Activated T-cell treated with anti-CD3 and anti-CD28 coated beads for 48 hours (primary cell): ENCODE measurements at regions not wholly inside any gene's neighbourhood (a gene's known extent, or its start where the extent isn't known, plus 50 kb on each side); places are given as distances from the start of the nearest gene placed in this dataset.
"Not testable (repeated sequence)": the region's sequence is repeated elsewhere in the genome, so short reads cannot be mapped to it uniquely, and the experiment has no call there.

Experiments used
- DNase-seq: peaks from one replicate; pipeline ENCODE4 v3.0.0-alpha.2; 2020; ENCODE audit warnings: low read depth

DNA sequence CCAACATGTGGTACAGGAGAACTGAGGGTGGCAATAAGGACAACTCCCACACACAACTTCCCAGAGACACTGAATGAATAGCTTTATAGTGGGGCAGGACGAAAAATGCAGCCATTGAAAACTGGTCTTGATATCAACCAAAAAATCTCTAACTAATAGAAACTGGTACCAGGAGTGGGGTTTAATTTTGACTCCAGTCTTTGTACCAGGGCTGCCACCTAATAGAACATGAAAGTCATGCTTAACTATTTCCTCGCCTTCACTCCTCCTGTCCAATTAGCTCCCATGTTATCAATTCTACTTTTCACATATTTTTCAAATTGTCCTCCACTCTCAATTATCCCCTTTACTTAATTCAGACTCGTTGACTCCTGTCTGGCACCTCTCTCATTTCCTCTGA lies 192.0 kb upstream of the ERCC4 start:
- no peak for DNase-seq

DNA sequence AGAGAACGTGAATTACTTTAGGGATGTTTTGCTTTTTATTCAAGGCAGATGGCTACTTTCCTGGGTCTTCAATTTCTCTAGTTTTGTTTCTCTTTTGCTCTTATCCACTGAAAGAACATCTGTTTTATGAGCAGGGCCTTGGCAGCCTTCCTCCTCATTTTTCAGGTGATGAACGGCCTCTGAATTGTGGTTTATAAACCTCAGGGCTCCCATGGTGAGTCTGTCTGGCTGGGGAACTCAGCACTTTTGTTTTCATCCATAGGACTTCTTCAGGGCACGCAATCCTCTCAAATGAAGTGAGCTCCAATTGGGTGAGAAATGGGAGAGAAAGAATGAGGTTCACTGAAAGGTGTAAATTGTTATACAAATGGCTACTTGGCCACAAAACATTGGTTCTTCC lies 186.4 kb upstream of the ERCC4 start:
- DNase-seq: no peak

DNA sequence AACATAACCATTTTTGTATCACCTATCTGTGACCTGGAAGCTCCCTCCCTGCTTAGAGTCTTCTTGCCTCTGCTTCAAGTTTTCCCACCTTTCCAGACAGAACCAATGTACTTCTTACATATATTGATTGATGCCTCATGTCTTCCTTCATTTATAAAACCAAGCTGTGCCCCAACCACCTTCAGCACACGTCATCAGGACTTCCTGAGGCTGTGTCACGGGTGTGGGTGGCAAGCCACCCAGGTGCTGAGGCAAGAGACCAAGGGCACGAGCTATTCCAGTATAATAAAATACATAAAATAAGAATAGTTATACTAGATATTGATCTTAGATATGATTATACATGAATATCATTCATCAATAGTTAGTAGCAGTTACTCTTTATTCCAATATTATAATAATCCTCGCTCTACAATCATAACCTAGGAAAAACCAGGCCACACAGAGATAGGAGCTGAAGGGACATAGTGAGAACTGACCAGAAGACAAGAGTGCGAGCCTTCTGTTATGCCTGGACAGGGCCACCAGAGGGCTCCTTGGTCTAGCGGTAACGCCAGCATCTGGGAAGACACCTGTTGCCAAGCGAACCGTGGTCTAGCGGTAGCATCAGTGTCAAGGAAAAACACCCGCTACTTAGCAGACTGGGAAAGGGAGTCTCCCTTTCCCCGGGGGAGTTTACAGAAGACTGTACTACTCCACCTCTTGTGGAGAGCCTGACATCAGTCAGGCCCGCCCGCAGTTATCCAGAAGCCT lies 180.2 kb upstream of the ERCC4 start:
- DNase-seq: not testable (repeated sequence)

DNA sequence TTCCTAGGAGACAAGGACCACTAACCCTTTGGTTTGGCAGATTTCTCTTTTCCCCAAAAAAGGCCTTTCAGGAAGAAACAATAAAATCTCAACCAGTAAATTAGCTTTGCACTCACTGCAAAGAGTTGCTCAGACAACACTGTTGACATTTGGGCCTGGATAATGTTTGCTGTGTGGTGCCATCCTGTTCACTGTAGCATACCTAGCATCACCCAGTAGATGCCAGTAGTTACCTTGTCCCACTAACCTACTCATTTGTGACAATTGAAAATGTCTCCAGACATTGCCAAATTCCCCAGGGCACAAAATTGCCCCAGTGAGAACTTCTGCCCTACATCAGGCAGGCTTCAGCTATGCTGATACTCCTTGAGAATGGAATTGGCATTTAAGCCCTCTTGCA lies 177.0 kb upstream of the ERCC4 start:
- DNase-seq: no peak

DNA sequence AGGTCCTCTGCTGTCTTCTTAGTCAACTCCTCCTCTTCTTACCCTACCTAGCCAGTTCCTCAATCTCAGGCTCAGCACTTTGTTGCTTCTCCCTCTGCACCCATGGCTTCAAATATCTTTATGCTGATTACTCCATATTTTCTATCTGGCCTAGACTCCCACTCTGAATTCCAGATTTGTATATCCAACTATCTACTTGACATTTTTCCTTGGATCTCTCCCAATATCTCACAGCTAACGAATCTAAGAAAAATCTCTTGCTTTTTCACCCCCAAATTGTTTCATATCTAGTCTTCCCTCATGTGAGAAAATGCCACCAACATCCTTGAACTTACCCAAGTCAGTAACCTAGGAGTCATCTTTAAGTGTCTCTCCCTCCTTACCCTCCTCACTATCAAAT lies 176.4 kb upstream of the ERCC4 start:
- no peak for DNase-seq

DNA sequence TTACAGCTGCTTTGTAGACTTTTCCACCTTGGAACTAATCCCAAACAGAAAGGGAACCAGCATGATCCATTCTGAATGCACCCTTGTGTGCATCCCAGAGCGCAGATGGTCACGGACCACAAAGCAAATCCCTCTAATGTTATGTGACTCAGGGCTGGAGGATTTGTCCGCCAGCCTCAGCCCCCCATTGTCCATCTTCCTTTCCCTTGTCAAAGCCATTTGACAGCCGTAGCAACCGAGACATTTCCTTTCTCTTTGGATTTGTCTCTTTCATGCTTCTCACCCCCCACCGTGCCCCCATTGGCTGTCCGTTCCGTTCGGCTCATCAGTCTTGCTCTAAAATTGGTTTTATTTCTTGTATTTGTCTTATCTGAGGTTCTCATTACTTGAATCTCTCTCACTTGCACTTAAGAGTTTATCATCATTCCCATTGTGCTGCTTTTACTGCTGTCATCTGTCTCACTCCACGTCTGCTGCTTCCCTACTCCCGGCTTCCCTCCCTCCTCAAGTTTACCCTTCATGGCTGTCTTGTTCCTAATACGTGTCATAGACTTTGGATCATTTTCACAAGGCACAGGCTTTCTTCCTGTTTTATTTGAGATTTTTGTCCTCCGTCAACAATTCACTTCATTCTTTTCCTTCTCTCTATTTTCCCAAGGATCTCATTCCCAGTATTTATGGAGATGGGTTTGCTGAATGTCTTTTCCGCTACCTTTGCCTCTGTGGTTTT lies 163.4 kb upstream of the ERCC4 start:
- DNase-seq: no peak

DNA sequence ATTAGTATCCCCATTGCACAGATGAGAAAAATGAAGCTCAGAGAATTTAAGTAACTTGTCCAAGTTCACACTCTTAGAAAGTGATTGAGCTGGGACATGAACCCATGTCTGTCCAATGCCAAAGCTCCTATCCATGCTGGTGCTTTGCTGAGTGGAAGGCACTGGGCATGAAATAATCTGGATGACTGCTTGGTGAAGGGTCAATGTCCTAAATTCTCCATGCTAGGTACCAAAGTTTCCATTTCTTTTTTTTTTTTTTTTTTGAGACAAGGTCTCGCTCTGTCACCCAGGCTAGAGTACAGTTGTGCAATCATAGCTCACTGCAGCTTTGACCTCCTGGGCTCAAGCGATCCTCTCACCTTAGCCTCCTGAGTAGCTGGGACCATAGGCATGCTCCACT lies 153.6 kb upstream of the ERCC4 start:
- no peak for DNase-seq

DNA sequence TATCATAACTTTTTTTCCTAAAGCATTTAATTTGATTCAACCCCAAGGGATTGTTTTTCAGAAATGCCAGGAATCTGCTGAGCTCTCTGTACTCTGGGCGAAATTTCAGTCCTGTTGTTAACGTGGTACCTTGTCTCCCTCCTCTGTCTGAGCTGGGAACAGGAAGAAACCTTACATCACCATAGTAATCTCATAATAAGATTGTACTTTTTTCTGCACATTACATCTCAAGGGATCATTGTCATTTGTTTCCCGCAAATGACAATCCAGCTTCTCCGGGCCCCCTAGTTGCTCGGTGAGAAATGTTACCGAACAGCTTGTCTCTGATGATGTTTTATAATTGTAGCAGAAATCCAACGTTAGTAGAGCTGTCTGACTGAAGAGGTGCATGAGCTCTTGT lies 152.7 kb upstream of the ERCC4 start:
- DNase-seq: no peak

DNA sequence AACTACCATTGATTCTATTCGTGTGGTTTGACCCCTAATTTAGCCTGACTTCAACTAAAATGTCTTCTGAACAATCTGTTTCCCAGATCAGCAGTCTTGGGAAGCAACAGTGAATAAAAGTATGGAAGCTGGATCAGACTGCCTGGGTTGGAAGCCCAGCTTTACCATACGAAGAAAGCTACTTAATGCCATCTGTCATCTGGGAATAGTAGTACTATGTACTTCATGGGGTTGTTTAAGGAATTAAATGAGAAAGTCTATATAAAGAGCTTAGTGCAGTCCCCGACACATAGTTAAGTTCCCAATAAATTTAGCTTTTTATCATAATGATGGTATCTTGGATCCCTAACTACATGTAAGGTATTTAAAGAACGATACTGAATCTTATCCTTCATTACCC lies 151.5 kb upstream of the ERCC4 start:
- no peak for DNase-seq

DNA sequence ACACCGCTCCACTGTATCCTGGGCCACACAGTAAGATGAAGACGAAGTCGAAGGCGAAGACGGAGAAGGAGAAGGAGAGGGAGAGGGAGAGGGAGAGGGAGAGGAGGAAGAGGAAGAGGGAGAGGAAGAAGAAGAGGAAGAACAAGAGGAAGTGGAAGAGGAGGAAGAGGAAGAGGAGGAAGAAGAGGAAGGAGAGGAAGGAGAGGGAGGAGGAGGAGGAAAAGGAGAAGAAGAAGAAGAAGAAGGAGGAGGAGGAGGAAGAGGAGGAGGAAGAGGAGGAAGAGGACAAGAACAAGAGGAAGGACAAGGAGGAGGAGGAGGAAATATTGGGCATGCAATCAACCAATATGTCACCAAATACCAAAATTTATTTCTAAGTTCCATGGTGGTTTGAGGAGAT lies 149.5 kb upstream of the ERCC4 start:
- no peak for DNase-seq

DNA sequence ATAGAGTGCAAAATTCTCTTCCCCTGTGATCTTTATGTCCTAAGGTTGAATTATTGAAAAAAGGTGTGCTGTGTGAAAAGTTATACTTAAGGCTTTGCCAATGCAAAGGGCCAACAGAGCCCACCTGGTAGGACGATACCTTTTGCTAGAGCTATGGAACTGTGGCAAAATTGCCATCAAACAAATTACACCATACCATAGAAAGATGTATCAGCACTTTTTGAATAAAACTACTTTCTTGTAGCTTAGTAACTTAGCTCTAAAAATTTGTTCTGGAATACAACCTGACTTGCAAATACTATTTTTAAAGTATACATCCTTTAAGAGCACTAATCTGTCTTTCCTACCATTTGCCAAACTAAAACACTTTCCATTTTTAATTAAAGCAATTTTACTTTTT lies 147.2 kb upstream of the ERCC4 start:
- DNase-seq: no peak

DNA sequence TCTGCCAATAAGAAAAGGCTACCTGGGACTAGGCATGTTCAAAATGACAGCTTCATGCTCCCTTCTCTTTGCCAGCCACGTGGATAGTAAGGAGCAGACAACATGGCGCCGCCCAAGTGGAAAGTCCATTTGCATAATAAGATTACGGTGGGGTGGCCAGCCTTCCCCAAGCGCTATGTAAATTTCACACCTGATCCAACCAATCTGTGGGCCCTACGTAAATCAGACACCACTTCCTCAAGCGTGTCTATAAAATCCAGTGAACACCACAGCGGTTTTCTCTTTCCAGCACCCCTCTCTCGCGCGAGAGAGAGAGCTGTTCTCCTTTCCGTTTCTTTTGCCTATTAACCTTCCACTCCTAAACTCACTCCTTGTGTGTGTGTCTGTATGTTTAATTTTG lies 140.3 kb upstream of the ERCC4 start:
- no peak for DNase-seq

DNA sequence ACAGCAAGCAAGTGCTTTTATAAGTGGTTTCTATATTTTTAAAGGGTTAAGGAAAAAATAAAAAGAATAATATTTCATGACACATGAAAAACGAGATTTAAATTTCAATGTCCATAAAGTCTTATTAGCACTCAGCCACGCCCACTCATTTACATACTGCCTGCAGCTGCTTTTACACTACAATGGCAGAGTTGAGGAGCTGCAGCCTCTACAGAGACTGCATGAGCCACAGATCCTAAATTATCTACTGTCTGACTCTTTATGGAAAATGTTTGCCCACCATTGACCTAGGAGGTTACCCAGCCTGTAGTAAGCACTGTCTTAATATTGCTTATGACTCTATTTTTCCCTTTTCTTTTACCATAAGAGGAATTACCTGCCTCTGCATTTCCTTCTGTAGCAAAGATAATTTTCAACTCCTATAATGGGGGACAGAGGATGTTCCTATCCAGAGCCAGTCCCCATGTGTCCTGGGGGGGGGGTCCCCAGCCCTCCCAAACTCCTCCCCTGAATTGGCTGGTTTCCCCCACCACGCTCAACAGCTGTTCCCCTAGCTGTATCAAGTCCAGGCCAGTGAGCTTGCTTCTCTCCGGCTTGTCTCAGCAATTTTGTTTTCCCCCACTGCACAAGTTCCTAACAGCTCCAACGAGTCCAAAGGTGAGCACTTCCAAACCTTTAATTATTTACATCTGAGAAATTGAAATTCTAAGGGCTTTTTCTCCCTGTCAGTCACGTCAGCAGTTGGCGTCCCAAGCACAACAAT lies 139.4 kb upstream of the ERCC4 start:
- DNase-seq: no peak

DNA sequence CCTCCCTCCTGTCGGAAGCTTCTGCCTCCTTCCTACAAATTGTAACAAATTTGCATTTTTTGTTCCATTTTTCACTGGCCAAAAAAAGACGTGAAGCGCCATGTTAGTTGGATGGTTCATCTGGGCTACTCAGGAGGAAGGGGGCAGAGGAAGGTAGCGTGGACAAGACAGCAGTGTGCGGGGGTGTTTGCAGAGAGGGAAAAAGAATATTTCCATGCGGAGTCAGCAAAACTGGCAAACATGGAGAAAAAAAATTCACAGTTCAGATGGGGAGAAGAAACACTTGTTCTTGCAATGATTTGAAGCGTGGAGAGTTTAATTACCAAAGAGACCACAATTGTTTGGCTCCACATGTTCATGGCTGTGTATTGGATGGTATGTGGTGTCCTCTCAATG lies 138.8 kb upstream of the ERCC4 start:
- DNase-seq: no peak

DNA sequence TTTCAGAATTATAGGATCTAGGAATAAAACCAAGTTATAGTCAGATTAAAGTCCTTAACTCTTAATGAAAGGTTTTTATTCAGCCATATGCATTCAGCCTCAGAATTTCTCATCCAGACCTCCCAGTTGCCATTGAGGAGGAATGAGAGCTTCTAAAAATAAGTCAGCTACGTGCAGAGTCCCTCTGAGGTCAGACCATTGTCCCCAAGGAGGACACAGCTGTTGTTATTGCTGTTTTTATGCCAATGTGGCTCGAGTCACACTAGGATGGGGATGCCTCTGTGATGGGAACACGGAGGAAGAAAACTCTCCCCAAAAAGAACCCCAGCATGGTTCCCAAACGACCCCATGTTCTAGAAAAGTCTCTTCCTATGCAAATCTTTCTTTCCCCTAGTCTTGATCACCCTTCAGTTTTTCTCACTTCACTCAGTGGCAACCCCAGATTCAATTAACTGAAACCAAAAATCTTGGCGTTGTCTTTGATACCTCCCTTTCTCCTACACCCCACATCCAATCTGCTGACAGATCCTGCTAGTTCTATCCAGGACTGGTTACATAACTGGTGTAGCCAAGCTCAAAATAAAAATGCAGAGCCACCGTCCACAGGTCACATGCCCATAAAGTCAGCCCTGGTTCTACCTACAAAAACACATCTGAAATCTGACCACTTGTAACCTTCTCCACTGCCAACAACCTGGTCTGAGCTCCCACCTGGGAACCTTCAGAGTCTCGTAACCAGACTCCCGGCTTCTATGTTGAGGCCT lies 138.2 kb upstream of the ERCC4 start:
- no peak for DNase-seq

DNA sequence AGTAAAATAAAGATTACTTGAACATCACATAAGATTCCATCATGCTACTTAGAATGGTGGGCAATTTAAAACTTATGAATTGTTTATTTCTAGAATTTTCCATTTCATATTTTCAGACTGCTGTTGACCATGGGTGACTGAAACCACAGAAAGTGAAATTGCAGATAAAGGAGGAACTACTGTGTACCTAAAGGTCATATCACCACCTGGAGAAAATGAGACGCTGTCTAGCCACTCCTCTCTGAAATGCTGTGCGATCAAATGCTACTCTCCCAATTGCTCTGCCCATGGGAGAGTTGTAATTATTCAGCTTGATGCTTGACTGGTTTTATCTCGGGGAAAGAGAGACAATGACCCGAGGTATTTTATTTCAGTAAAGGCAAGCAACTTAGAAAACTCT lies 128.9 kb upstream of the ERCC4 start:
- no peak for DNase-seq

DNA sequence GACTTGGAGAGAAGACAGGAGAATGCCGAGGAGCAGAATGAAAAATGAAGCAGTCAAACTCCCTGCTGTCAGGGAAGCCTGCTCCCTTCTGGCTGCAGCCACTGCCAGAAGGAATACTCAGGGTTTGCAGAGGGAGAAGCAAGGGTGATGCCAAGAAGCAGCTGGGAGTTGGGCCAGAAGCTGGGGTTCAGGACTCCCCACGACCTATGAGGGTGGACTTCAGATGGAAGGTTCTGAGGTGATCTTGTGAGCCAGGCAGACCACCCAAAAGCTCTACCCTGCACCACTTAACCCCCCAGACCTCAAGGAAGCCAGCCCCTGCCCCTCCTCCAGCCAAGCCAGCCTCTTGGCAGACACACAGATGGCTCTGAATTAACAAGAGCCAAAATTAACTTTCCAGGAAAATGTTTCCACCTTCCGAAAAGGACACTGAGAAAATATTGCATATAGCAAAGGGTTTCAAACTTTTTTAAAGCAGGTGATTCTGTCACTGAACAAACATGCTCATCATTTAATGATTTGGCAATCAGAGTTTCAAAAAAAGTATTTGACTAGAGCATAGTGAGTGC lies 126.0 kb upstream of the ERCC4 start:
- DNase-seq: no peak

DNA sequence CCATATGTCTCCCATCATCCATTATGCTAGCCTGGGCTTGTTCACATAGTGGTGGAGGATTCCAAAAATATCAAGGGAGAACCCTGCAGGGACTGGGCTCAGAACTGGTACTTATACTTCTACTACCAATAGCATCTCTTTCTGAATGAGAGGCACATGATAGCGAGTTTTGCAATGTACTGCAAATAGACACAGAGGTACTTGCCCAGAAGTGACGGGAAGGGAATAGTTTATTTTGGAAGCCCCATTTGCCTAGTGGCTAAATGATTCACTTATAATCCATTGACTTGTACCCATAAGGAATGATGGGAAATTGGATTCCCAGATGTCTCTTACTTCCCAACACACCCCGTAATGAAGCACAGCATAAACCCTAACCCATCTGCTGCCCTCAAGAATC lies 124.8 kb upstream of the ERCC4 start:
- DNase-seq: no peak

DNA sequence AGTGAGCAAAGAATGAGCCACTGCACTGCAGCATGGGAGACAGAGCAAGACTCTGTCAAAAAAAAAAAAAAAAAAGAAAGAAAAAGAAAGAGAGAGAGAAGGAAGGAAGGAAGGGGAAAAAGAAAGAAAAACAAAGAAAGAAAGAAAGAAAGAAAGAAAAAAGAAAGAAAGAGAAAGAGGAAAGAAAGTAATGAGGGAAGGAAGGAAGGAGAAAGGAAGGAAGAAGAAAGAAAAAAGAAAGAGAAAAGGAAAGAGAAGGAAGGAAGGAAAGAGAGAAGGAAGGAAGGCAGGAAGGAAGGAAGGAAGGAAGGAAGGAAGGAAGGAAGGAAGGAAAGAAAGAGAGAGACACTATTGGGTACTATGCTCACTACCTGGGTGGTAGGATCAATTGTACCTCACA lies 122.2 kb upstream of the ERCC4 start:
- no peak for DNase-seq

DNA sequence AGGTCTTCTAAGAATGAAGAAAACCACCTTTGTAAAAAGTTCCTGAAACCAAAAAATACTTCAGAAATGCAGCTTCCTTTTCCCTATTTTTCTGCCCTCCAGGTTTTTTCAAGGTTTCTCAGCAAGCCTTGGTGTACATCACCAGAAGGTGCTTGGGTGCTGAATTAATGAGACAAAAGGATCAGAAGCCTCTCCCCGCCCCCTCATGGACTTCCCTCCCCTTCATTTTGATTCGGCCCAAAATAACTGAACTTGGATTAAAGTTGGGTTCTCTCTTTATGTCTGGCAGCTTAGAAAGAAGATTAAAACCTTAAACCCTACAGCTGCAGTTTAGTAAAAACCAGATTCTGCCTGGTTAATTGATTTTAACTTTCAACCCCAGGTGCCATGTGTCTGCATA lies 121.7 kb upstream of the ERCC4 start:
- DNase-seq: no peak

DNA sequence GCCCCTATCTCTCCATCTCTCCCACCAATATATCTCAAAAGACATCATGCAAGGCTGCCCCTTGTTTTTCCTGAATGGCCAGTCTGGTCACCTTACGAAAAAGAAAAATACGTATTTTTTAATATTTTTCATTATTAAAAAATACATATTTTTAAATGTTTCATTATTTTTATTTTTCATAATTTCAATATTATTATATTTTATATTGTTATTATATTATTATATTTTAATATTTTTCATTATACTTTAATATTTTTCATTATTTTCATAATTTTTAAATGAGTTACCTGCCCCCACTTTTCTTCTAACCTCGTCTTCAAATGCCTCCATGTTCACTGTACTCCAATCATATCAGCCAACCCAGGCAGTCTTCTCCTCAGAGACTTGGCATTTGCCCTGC lies 116.0 kb upstream of the ERCC4 start:
- DNase-seq: no peak

DNA sequence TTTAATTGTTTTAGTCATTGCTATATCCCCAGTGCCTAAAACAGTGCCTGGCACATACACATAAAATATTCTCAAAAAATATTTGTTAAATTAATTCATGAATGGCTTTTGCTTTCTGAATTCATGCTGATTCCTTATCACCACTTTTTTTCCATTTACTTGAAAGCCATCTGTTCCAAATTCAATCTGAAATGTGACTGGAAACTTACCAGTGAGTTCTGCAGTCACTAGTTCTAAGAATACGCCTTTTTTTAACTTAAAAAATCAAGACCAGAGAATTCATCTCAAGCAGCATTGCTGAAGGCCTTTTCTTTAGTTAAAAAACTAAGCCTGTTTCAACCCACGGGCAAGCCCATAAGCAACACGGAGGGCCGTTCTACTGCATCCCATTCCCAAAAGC lies 114.0 kb upstream of the ERCC4 start:
- DNase-seq: no peak
